ENCODE measurements at regions not wholly inside any gene's neighbourhood (a gene's known extent, or its start where the extent isn't known, plus 50 kb on each side); places are given as distances from the start of the nearest gene placed in this dataset.

DNA sequence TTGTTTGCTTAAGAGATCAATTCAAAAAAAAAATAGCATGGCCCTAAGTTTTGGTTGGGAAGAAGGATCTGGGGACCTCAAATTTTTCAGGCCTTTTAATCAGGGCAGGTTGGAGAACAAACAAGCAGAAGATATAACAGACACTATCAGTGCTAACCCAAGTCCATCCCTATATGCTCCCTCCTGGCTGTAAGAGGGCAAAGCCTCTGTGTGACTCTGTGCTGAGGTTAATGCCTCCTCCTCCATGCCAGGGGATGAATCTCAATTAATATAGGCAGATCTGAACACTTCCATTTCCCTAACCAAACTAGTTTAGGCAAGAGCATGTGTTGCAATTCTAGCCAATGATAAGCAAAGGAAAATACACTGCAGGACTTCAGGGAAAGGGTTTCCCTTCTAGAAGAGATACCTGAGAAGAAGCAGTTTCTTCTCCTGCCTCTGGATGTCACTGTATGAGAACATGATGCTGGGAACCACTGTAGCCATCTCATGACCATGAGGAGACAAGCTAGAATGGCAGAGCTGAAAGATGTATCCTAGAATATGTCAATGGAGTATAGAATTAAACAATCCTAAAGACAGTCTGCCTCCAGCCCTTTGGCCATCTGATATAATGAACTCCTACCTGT is 76.0 kb downstream of the CHD9NB start:
- Histone ChIP-seq H3K27me3 (peaks cover 14% of the 10 kb centered on the region), H3K4me3 (no peak overlapping the region), H3K9me3 (no peaks in the 10 kb centered on the region), H3K36me3 (no peaks in the 10 kb centered on the region)
- DNase-seq = no peak

DNA sequence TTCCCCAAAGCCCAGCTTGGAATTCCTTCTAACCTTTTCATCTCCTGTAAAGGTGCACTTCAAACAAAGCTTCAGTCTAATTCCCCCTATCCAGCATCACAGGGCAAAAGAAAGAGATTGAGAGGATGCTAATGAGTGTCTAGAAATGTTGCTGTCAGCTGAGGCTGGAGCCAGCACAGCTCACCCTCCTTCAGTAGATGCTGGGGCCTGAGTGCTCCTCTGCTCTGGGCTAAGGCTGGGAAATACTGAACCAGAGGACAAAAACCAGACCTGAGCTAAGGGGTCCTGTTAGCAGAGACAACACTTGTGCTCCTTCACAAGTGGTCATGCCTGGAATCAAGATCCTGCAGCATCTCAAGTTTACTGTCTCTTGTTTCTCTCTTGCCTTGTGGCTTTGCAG is 85.0 kb downstream of the CHD9NB start:
- H3K4me3 ChIP-seq = no peak overlapping the region
- H3K36me3 ChIP-seq = no peaks in the 10 kb centered on the region
- DNase-seq = no peak
- no peaks in the 10 kb centered on the region; the same call in 1 of the 2 replicates for H3K9me3 ChIP-seq
- peaks cover 7% of the 10 kb centered on the region for H3K27me3 ChIP-seq

DNA sequence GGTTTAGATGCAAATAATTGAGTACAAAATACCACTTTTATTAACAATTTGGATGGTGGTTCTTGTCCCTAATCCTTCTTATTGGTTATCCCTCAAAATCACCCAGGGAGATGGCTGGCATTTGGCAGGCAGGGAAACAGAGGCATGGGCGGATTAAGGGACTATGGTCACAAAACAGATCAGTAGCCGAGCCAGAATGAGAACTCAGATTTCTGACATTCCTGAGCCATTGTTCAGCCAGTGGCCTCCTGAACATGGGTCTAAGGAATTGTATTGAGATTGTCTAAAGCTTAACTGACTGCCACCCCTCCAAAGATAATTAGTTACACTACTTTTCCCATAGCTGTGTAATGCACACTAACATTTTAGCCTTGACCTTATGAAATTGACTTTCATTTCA is 88.4 kb downstream of the CHD9NB start:
- H3K27me3 ChIP-seq = no peaks in the 10 kb centered on the region
- H3K36me3 ChIP-seq = no peaks in the 10 kb centered on the region
- DNase-seq = no peak
- no peak overlapping the region for H3K4me3 ChIP-seq
- no peaks in the 10 kb centered on the region; the same call in 1 of the 2 replicates for H3K9me3 ChIP-seq

DNA sequence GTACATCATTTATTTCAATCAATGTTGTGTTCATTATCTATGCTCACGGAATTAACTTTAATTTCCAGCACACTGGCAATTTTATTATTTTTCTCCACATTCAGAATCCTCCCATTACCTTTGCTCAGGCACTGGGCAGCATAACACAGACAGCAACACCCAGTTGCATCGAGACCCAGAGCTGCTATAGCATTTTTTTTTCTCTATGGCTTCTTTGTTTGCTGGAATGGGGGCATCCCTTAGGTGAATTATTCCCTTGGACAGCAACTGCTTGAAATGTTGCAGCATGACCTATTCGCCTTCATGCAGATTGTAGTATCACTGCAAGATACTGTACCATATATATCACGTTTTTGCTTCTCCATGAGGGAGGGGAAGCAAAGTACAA is 88.8 kb downstream of the CHD9NB start:
- Histone ChIP-seq H3K9me3 (no peaks in the 10 kb centered on the region), H3K27me3 (no peaks in the 10 kb centered on the region), H3K4me3 (no peak overlapping the region), H3K36me3 (no peaks in the 10 kb centered on the region)
- no peak for DNase-seq

DNA sequence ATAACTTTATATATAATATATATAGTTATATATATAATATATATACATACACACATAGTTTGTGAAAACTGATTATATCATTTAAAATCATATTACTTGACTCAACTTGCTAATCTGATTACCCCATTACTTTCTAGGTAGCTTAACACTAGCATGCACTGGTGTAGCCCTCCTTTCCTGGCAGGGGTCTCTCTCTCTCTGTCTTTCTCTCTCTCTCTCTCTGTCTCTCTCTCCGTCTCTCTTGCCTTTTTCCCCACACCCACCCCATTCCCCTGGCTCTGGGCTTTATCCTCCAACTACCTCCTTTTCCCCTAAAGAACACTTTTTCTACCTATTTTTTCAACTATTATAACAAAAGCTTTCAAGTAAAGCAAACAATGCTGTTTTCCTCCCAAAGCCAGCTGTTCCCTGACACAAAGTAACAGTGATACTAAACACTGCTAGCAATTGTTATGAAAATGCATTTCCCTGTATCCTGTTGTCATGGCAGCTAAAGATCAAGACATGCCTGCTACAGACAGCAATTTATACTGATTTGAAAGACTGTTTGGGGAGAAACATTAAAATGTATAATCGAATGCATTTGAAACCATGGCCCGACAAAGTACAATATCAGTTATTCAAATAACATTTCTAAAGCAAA is 89.4 kb downstream of the CHD9NB start:
- no peaks in the 10 kb centered on the region for H3K27me3 ChIP-seq
- H3K4me3 ChIP-seq = no peak overlapping the region
- no peak for DNase-seq
- H3K9me3 ChIP-seq = no peaks in the 10 kb centered on the region
- no peaks in the 10 kb centered on the region for H3K36me3 ChIP-seq

DNA sequence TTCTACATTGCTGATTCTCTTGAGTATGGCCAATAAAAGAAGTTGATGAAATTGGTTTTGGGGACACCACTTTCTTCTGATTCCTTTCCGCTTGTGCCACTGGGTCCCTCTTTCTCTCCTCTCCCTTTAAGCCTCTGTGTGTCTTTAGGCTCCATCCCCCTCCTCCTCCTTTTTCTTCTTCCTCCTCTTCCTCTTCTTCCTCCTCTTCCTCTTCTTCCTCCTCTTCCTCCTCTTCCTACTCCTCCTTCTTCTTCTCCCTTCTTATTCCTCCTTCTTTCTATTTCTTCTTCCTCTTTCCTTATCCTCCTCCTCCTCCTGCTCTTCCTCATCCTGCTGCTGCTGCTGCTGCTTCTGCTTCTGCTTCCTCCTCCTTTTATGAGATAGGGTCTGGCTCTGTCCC is 93.7 kb downstream of the CHD9NB start:
- H3K9me3 ChIP-seq = no peaks in the 10 kb centered on the region
- no peak for DNase-seq
- H3K4me3 ChIP-seq = no peak overlapping the region
- no peaks in the 10 kb centered on the region for H3K36me3 ChIP-seq
- H3K27me3 ChIP-seq = no peaks in the 10 kb centered on the region

DNA sequence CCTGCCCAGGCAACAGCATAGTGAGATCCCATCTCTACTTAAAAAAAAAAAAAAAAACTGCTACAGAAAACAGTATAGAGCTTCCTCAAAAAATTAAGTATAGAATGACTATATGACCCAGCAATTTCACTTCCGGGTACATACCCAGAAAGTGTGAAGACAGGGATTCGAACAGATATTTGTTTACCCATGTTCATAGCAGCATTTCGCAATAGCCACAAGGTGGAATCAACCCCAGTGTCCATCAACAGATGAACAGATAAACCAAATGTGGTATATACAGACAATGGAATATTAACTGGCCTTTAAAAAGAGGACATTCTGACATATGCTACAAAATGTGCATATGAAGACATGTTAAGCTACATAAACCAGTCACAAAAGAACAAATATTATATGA is 95.5 kb downstream of the CHD9NB start:
- no peak overlapping the region for H3K4me3 ChIP-seq
- H3K27me3 ChIP-seq = peaks cover 3% of the 10 kb centered on the region; the same call in 1 of the 2 replicates
- H3K9me3 ChIP-seq = no peaks in the 10 kb centered on the region
- DNase-seq = no peak
- H3K36me3 ChIP-seq = no peaks in the 10 kb centered on the region

DNA sequence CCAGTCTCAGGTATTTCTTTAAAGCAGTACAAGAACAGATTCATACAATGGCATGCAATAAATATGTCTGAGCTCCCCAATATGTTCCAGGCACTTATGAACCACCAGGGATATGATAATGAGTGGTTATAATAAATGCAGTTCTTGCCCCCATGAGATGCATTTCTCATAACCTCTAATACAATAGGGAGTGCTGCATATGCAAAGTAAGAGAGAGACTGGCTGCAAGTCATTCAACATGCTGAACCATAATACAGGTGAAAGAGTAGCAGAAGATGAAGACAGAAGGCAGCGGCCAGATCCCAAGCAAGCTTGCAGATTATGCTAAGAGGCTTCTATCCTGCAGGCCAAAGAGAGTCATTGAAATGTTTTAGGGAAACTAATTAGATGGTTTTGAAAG is 96.7 kb downstream of the CHD9NB start:
- no peaks in the 10 kb centered on the region for H3K36me3 ChIP-seq
- H3K4me3 ChIP-seq = no peak overlapping the region
- no peak for DNase-seq
- no peaks in the 10 kb centered on the region for H3K9me3 ChIP-seq
- H3K27me3 ChIP-seq = peaks cover 8% of the 10 kb centered on the region; the same call in 1 of the 2 replicates

DNA sequence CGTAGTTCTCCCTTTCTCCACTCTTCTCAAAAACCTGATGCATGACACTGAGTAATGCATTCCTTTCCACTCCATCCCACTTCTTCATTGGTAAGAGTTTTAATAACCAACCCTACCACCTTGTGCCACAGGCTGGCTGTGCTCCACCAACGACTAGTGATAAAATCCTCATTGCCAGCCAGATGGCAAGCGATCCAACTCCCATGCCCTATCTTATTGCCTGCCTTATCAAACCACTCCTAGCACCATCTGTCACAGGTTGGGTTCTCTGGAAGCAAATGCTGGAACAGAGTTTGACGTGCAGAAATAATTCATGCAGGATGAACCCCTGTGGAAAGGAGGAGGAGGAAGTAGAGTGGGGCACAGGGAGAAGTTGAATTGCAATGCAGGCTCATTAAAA is 99.5 kb downstream of the CHD9NB start:
- no peak for DNase-seq
- no peaks in the 10 kb centered on the region for H3K36me3 ChIP-seq
- no peak overlapping the region for H3K4me3 ChIP-seq
- peaks cover 8% of the 10 kb centered on the region; the same call in 1 of the 2 replicates for H3K27me3 ChIP-seq
- no peaks in the 10 kb centered on the region for H3K9me3 ChIP-seq

DNA sequence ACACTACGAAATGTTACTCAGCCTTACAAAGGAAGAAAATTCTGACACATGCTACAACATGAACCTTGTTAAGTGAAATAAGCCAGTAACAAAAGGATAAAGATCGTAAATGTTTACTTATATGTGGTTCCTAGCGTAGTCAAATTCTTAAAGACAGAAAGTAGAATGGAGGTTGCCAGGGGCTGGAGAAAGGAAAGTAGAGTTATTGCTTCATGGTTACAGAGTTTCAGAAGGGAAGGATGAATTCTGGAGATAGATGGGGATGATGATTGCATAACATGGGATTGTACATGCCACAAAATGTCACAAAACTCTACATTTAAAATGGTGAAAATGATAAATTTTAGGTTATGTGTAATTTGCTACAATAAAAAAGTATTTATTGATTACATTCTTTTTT is 103.8 kb downstream of the CHD9NB start:
- H3K9me3 ChIP-seq = no peaks in the 10 kb centered on the region
- no peak overlapping the region for H3K4me3 ChIP-seq
- no peaks in the 10 kb centered on the region for H3K36me3 ChIP-seq
- H3K27me3 ChIP-seq = peaks cover 8% of the 10 kb centered on the region; the same call in 1 of the 2 replicates
- DNase-seq = no peak

DNA sequence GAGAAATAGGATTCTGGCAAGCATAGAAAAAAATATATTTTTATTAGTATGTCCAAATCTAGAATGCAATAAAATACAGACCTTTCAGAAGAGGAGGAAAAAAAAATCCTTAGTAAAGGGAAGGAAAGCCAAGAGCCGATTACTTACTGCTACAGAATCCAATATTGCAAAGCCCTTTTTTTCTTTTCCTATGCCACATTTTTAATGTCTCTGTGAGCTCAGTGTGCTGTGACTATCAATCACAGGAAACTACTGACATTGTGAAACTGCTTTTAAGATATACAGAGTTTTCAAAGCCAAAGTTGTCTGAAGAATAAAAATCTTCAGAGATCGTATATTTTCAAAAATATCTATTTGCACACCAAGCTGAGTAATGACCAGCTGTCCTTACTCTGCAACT is 120.4 kb downstream of the CHD9NB start:
- no peak for DNase-seq
- 0 out of 2 replicates have a peak, but pooled peaks cover 3% of the 10 kb centered on the region for H3K9me3 ChIP-seq

DNA sequence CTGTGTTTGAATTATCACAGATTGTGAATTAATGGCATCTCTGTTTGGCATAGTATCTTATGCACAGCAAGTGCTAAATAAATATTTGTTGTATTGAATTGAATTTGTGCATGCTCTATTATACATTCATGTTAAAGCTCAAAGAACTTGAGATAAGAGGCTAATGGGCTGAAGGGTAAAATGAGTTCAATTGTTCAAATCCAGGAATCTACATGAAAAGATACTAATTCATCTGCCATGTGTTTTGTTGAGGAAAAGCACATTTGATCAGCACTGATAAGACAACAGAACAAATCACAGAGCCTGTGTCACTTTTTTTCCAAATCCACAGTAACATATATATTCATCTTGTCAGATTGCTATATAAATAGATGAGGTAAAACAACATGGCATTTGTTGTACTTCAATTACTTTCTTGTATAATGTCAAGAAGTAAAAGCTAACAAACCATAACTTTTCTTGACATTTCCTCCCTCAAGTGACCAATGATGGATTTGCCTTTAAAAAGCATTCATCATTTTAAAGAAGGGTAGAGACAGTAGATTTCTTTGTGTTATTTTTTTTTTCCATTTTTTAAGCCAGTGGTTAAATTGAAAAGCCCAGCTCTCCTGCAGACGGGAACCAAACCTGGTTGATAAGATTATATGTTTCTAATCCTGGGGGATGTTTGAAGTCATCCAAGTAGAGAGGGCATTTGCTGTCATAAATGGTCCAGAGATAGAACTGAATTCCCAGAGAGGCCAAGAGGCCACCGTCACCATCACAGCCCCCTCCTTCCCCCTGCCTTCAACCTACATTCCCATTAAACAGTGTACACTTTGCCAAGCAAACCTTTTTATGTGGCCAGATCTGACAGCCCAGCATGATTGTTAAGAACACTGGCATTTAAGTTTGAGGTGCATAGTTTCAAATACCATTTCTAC is 123.0 kb downstream of the CHD9NB start:
- Histone ChIP-seq H3K9me3 (0 out of 2 replicates have a peak, but pooled peaks cover 3% of the 10 kb centered on the region), H3K36me3 (no peaks in the 10 kb centered on the region), H3K27me3 (no peaks in the 10 kb centered on the region; the same call in 1 of the 2 replicates), H3K4me3 (no peak overlapping the region)
- no peak for DNase-seq

More for the DNA sequence above, 120.4 kb downstream of the CHD9NB start:
- no peaks in the 10 kb centered on the region; the same call in 1 of the 2 replicates for H3K27me3 ChIP-seq
- no peaks in the 10 kb centered on the region for H3K36me3 ChIP-seq
- H3K4me3 ChIP-seq = no peak overlapping the region

DNA sequence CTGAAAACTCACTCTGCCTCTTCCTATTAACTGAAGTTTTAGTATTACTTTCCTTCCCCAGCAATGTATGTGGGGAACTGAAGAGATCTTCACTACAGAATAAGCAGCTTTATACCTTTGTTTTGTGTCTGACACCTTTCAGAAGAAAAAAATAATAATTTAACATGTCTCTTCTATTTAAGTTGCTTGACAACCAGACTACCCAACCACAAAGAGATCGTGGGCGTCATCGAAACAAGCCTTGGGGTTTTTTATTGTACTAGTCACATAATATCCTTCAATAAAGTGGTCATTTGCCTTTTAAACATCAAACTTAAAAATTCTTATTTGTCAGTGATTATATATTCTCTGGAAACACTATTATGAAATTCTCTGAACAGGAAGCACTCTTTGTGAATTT is 123.7 kb downstream of the CHD9NB start:
- H3K9me3 ChIP-seq = 0 out of 2 replicates have a peak, but pooled peaks cover 3% of the 10 kb centered on the region
- no peak for DNase-seq
- no peaks in the 10 kb centered on the region for H3K36me3 ChIP-seq
- no peak overlapping the region for H3K4me3 ChIP-seq
- H3K27me3 ChIP-seq = no peaks in the 10 kb centered on the region; the same call in 1 of the 2 replicates

DNA sequence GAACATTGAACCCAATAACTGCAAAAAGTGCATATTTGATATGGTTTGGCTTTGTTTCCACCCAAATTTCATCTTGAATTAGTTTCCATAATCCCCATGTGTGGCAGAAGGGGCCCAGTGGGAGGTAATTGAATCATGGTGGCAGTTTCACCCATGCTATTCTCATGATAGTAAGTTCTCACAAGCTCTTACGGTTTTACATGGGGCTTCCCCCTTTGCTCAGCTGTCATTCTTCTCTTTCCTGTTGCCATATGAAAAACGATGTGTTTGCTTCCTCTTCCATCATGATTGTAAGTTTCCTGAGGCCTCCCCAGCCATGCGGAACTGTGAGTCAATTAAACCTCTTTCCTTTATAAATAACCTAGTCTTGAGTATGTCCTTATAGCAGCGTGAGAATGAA is 127.6 kb downstream of the CHD9NB start:
- Histone ChIP-seq H3K36me3 (no peaks in the 10 kb centered on the region), H3K27me3 (peaks cover 9% of the 10 kb centered on the region), H3K4me3 (no peak overlapping the region), H3K9me3 (no peaks in the 10 kb centered on the region)
- DNase-seq = no peak

DNA sequence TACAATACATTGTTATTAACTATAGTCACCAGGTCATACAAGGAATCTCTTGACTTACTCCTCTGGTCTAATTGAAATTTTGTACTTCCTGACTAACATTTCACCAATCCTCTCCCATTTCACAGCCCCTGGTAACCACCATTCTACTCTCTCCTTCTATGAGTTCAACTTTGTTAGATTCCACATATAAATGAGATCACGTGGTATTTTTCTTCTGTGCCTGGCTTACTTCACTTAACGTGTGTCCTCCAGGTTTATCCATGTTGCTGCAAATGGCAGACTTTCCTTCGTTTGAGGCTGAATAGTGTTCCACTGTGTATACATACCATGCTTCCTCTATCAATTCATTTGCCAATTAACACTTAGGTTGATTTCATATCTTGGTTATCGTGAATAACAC is 128.5 kb downstream of the CHD9NB start:
- H3K4me3 ChIP-seq = no peak overlapping the region
- peaks cover 9% of the 10 kb centered on the region for H3K27me3 ChIP-seq
- no peak for DNase-seq
- H3K36me3 ChIP-seq = no peaks in the 10 kb centered on the region
- no peaks in the 10 kb centered on the region for H3K9me3 ChIP-seq

DNA sequence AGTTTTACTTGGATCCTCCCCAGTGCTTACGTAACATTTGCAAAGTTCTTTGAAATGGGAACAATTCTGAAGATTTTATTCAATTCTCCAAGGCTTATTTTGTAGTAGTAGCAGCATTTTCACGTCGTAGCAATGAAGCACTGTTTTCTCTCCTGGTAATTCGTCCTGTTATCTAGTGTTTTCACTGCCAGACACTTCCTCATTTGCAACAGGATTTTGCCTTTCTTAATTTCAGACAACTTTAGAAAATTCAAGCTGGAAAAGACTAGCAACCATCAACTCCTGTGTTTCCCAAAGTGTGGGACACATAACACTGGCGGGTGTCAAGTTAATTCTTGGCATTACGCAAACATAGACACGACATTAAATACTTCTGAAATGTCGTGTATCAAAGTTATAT is 131.6 kb downstream of the CHD9NB start:
- Histone ChIP-seq H3K36me3 (no peaks in the 10 kb centered on the region), H3K4me3 (no peak overlapping the region), H3K27me3 (peaks cover 28% of the 10 kb centered on the region), H3K9me3 (no peaks in the 10 kb centered on the region)
- no peak for DNase-seq

DNA sequence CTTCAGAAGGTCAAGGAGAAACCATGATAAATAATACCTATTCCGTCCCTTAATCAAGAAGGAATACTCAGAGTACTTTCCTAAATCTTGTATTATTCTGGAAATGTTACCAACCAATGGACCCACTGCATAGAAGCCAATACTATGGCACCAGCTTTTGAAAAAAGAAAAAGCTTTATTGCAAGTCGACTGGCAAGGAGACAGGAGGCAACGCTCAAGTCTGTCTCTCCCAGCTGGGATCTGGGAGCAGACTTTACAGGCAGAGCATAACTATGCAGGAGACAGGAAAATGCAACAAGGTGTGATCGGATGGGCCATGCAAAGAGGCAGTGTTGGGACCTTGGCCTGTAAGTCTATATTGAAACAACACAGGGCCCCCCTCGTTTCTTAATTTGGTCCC is 132.4 kb downstream of the CHD9NB start:
- Histone ChIP-seq H3K4me3 (no peak overlapping the region), H3K27me3 (peaks cover 28% of the 10 kb centered on the region), H3K9me3 (no peaks in the 10 kb centered on the region), H3K36me3 (no peaks in the 10 kb centered on the region)
- DNase-seq = no peak
